ENCODE measurements at regions not wholly inside any gene's neighbourhood (a gene's known extent, or its start where the extent isn't known, plus 50 kb on each side); places are given as distances from the start of the nearest gene placed in this dataset.

GRCh38 chr14:48261436-48261835 is 586.0 kb upstream of the MDGA2 start:
- no peak for TF ChIP-seq EZH2 (IDR thresholded peaks at IDR 0.05; ENCODE audit: low read length)
- TF ChIP-seq, protein P1, sequence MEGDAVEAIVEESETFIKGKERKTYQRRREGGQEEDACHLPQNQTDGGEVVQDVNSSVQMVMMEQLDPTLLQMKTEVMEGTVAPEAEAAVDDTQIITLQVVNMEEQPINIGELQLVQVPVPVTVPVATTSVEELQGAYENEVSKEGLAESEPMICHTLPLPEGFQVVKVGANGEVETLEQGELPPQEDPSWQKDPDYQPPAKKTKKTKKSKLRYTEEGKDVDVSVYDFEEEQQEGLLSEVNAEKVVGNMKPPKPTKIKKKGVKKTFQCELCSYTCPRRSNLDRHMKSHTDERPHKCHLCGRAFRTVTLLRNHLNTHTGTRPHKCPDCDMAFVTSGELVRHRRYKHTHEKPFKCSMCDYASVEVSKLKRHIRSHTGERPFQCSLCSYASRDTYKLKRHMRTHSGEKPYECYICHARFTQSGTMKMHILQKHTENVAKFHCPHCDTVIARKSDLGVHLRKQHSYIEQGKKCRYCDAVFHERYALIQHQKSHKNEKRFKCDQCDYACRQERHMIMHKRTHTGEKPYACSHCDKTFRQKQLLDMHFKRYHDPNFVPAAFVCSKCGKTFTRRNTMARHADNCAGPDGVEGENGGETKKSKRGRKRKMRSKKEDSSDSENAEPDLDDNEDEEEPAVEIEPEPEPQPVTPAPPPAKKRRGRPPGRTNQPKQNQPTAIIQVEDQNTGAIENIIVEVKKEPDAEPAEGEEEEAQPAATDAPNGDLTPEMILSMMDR (optimal IDR thresholded peaks at IDR 0.05 in 1 of 3, IDR thresholded peaks at IDR 0.05 in 1 of 3, conservative IDR thresholded peaks at IDR 0.05 in 1 of 3; ENCODE audit: extremely low read depth in 1 of 3, insufficient read depth in 2 of 3, low read length in 3 of 3): no peak
